Activated T-helper 1 cell treated with anti-CD3 and anti-CD28 coated beads, Interleukin-12 subunit alpha, Interleukin-12 subunit beta, Interleukin-2, Interleukin-4 antibody, amounts not matched to agents 30 ng/mL and 10 ng/mL and 1 ng/mL, durations not matched to agents 14 hours and 24 hours and 36 hours (primary cell): ENCODE measurements at regions not wholly inside any gene's neighbourhood (a gene's known extent, or its start where the extent isn't known, plus 50 kb on each side); places are given as distances from the start of the nearest gene placed in this dataset.
"Not testable (repeated sequence)": the region's sequence is repeated elsewhere in the genome, so short reads cannot be mapped to it uniquely, and the experiment has no call there.

Source experiments
- DNase-seq: peaks from one replicate; pipeline ENCODE4 v3.0.0; 2021; ENCODE audit warnings: low spot score
- H3K27ac Mint-ChIP-seq: one replicate; pipeline ENCODE4 v1.8.0; 2021; ENCODE audit warnings: mild to moderate bottlenecking, mixed read lengths
- H3K27me3 Mint-ChIP-seq: one replicate; pipeline ENCODE4 v1.8.0; 2022; ENCODE audit warnings: mild to moderate bottlenecking, moderate library complexity, mixed read lengths; ENCODE audit not compliant: insufficient read depth
- H3K36me3 Mint-ChIP-seq: one replicate; pipeline ENCODE4 v1.8.0; 2021; ENCODE audit warnings: low read depth, mixed read lengths
- H3K4me1 Mint-ChIP-seq: one replicate; pipeline ENCODE4 v1.8.0; 2021; ENCODE audit warnings: low read depth, mixed read lengths
- H3K4me3 Mint-ChIP-seq: one replicate; pipeline ENCODE4 v1.8.0; 2021; ENCODE audit warnings: mild to moderate bottlenecking, moderate library complexity, mixed read lengths
- H3K9me3 Mint-ChIP-seq: one replicate; pipeline ENCODE4 v1.8.0; 2021; ENCODE audit warnings: mixed read lengths
- intact Hi-C: fragments of 100-400 bp; cut with micrococcal nuclease; formaldehyde crosslinking; loops from one replicate; pipeline ENCODE4 v1.15.1; 2024

GRCh38 chr15:39511000-39511915, 69.6 kb upstream of the THBS1 start:
- intact Hi-C loops: no loop called here
- Mint-ChIP-seq H3K27ac (no peak overlapping the region), H3K9me3 (peaks cover 18% of the 10 kb centered on the region), H3K36me3 (no peaks in the 10 kb centered on the region), H3K4me1 (no peaks in the 10 kb centered on the region), H3K27me3 (peaks cover 11% of the 10 kb centered on the region), H3K4me3 (no peak overlapping the region)
- no peak for DNase-seq

DNA sequence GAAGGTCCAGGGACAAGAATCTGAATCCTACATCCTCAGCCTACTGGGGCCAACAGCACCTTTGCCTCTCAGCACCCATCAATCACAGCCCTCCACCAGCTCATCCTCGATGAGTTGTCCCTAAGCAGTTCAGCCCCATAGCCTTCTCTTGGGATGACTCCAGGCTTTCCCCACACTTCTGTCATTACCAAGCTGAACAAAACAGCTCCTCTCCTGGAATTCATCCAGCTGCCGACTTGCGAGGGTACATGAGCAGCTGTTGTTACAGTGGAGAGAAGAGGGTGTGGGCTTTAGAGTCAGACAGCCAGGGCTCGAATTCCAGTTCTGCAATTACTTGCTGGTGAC, 69.0 kb upstream of the THBS1 start:
- DNase-seq: no peak
- intact Hi-C loops: no loop called here
- Mint-ChIP-seq H3K36me3 (no peaks in the 10 kb centered on the region), H3K27me3 (peaks cover 9% of the 10 kb centered on the region), H3K9me3 (peaks cover 20% of the 10 kb centered on the region), H3K27ac (no peak overlapping the region), H3K4me3 (no peak overlapping the region), H3K4me1 (no peaks in the 10 kb centered on the region)

DNA sequence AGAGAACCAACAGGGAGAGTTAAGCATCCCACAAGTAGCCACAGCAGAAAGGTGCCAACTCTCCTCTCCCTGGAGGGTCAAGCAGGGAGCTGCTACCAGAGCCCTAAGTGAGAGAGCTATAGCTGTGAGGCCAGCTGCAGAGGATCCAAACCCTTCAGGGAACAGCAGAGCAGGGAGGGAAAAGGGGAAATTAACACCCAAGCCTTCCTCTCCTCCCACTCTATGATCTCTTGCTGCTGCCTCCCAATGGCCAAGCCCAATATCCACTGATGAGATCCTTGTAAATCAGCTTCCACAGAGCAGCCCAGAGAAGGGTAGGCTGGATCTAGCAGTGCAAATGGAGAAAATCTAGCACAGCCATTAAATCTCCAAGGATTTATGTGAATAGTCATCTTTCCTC, 68.2 kb upstream of the THBS1 start:
- Mint-ChIP-seq H3K4me1 (no peaks in the 10 kb centered on the region), H3K4me3 (no peak overlapping the region), H3K36me3 (no peaks in the 10 kb centered on the region), H3K9me3 (peaks cover 20% of the 10 kb centered on the region), H3K27ac (no peak overlapping the region), H3K27me3 (peaks cover 9% of the 10 kb centered on the region)
- intact Hi-C loops: no loop called here
- DNase-seq: no peak

DNA sequence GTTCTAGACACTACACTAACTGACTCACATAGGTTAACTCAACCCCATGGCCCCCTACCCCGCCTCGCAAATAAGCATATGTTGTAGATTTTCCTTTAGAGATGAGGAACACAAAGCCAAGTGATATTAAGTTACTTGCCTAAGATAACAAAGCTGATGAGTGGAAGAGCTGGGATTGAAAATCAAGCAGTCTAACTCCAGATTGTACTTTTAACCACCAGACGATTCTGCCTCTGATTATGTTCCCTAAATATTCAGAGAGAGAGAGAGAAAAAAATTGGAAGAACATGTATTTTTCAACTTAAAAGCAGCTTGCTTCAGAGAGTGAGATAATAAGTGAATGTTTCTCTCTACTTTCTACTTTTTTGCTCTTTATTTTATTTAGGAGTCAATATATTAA, 66.9 kb upstream of the THBS1 start:
- no peak for DNase-seq
- H3K27ac Mint-ChIP-seq: no peak overlapping the region
- peaks cover 20% of the 10 kb centered on the region for H3K9me3 Mint-ChIP-seq
- intact Hi-C loops: no loop called here
- H3K4me3 Mint-ChIP-seq: no peak overlapping the region
- H3K4me1 Mint-ChIP-seq: no peaks in the 10 kb centered on the region
- no peaks in the 10 kb centered on the region for H3K36me3 Mint-ChIP-seq
- peaks cover 9% of the 10 kb centered on the region for H3K27me3 Mint-ChIP-seq

DNA sequence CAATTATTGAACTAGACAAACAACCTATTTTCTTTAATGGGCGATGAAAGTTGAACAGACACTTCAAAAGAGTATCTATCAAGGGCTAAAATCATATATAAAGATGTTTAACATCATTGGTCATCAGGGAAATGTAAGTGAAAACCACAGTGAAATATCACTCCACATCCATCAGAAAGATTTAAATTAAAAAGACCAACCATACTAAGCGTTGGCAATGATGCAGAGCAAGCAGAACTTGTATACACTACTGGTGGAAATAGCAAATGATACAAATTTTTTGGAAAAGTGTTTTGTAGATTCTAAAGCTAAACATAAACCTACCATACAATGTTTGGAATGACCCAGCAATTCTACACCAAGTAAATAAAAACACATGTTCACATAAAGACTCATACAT, 65.9 kb upstream of the THBS1 start:
- H3K27me3 Mint-ChIP-seq: peaks cover 9% of the 10 kb centered on the region
- H3K36me3 Mint-ChIP-seq: no peaks in the 10 kb centered on the region
- intact Hi-C loops: no loop called here
- no peaks in the 10 kb centered on the region for H3K4me1 Mint-ChIP-seq
- H3K9me3 Mint-ChIP-seq: peaks cover 20% of the 10 kb centered on the region
- no peak overlapping the region for H3K27ac Mint-ChIP-seq
- no peak overlapping the region for H3K4me3 Mint-ChIP-seq
- DNase-seq: no peak

DNA sequence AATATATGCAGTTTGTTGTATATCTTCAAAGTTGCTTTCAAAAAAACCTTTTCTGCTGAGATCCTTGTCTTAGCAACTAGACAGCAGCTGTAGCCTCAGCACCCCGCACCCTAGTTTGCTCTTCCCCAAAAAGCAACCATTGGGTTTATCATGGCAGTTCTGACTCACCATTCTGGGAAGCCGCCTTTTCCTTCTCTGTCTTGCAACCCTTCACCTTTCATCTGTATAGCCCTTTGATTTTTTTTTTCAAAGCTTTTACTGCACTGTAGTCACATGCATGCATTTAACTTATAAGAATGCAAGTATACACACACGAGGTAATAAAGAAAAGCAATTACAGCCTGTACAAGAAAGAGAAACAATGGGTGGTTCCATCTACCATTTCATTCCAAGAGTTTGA, 65.1 kb upstream of the THBS1 start:
- no peaks in the 10 kb centered on the region for H3K36me3 Mint-ChIP-seq

DNA sequence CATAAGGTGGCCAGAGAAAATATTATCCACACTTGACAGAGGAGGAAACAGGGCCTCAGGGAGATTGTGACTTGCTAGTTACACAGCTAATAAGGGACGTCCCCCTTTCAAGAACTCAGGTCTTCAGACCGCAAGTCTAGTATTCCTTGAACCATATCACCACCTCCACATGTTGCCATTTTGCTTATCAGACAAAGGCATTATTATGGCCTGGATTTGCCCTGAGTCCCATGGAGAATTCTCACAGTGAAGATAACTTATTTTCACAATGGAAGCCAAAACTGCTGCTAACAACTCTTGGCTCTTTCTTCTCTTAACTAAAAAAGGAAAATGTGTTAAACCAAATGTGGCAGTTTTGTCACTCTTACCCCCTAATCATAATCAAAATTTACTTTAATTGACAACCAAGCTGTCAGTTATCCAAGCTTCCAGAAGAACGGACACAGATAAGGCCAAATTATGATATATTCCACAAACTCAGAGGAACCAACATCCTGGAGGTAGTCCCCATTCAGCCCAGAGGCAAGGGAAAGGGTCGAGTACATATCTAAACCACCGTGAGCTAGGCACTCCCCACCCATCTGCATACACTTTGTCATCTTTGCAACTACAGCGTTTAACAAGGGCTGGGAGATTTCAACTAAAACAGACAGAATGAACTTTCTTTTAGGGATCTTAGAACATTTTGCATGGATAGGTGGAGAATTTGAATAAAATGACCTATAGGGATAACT, 63.6 kb upstream of the THBS1 start:
- no peaks in the 10 kb centered on the region for H3K4me1 Mint-ChIP-seq
- no peaks in the 10 kb centered on the region for H3K36me3 Mint-ChIP-seq
- H3K27me3 Mint-ChIP-seq: peaks cover 6% of the 10 kb centered on the region
- H3K27ac Mint-ChIP-seq: no peak overlapping the region
- intact Hi-C loops: no loop called here
- no peak overlapping the region for H3K4me3 Mint-ChIP-seq
- no peak for DNase-seq
- peaks cover 20% of the 10 kb centered on the region for H3K9me3 Mint-ChIP-seq

More for the DNA sequence above, 65.1 kb upstream of the THBS1 start:
- intact Hi-C loops: no loop called here
- H3K27ac Mint-ChIP-seq: no peak overlapping the region
- DNase-seq: no peak
- peaks cover 9% of the 10 kb centered on the region for H3K27me3 Mint-ChIP-seq
- no peaks in the 10 kb centered on the region for H3K4me1 Mint-ChIP-seq
- H3K4me3 Mint-ChIP-seq: no peak overlapping the region
- H3K9me3 Mint-ChIP-seq: peaks cover 20% of the 10 kb centered on the region

DNA sequence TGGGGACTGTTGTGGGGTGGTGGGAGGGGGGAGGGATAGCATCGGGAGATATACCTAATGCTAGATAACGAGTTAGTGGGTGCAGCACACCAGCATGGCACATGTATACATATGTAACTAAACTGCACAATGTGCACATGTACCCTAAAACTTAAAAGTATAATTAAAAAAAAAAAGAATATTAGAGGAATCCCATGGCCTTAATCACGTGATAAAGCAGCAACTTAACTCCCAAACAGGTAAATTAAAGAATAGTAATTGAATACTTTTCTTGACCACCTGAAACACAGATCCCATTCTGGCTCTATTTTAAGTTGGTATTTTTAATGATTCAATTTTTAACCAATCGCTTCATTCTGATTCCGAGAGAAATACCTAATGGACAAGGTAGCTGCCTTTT, 56.9 kb upstream of the THBS1 start:
- H3K27me3 Mint-ChIP-seq, H3K4me3 Mint-ChIP-seq, H3K9me3 Mint-ChIP-seq, H3K4me1 Mint-ChIP-seq, DNase-seq, H3K36me3 Mint-ChIP-seq, H3K27ac Mint-ChIP-seq, intact Hi-C loops: not testable (repeated sequence)

GRCh38 chr15:39529457-39529856, 51.4 kb upstream of the THBS1 start:
- no peak overlapping the region for H3K4me3 Mint-ChIP-seq
- H3K4me1 Mint-ChIP-seq: no peaks in the 10 kb centered on the region
- H3K27me3 Mint-ChIP-seq: peaks cover 10% of the 10 kb centered on the region
- H3K36me3 Mint-ChIP-seq: no peaks in the 10 kb centered on the region
- no peak overlapping the region for H3K27ac Mint-ChIP-seq
- intact Hi-C loops: no loop called here
- H3K9me3 Mint-ChIP-seq: no peaks in the 10 kb centered on the region
- no peak for DNase-seq

- Mint-ChIP-seq H3K4me1 (no peaks in the 10 kb centered on the region), H3K27me3 (peaks cover 10% of the 10 kb centered on the region), H3K4me3 (no peak overlapping the region), H3K36me3 (no peaks in the 10 kb centered on the region), H3K9me3 (no peaks in the 10 kb centered on the region), H3K27ac (no peak overlapping the region)
- intact Hi-C loops: no loop called here
- DNase-seq: no peak
Observed at GRCh38 chr15:39530480-39531342, 50.2 kb upstream of the THBS1 start.
